Karpas-422 (cell line): ENCODE measurements at regions not wholly inside any gene's neighbourhood (a gene's known extent, or its start where the extent isn't known, plus 50 kb on each side); places are given as distances from the start of the nearest gene placed in this dataset.

Source experiments
- DNase-seq: peaks from one replicate; pipeline ENCODE4 v3.0.0-alpha.2; 2015
- H2AFZ ChIP-seq: fragments of 200-600 bp; sonication (generic); 2 replicates; pipeline ENCODE4 v1.6.1; 2014; ENCODE audit warnings: antibody characterized with exemption, low read length, mixed read lengths
- H3K27ac ChIP-seq: fragments of 200-600 bp; sonication (generic); 2 replicates; pipeline ENCODE4 v1.5.1; 2014; ENCODE audit warnings: mild to moderate bottlenecking, low read length, moderate library complexity
- H3K27me3 ChIP-seq: fragments of 200-600 bp; sonication (generic); 2 replicates; pipeline ENCODE4 v1.6.1; 2014; ENCODE audit warnings: low read length, mixed read lengths
- H3K36me3 ChIP-seq: fragments of 200-600 bp; sonication (generic); 2 replicates; pipeline ENCODE4 v1.6.1; 2014; ENCODE audit warnings: low read length, mixed read lengths; ENCODE audit not compliant: insufficient read depth
- H3K4me1 ChIP-seq: fragments of 200-600 bp; sonication (generic); 2 replicates; pipeline ENCODE4 v1.6.1; 2014; ENCODE audit warnings: mild to moderate bottlenecking, low read length, mixed read lengths
- H3K4me2 ChIP-seq: fragments of 200-600 bp; sonication (generic); 2 replicates; pipeline ENCODE4 v1.6.1; 2014; ENCODE audit warnings: low read length, low read depth, mild to moderate bottlenecking; ENCODE audit not compliant: poor library complexity, severe bottlenecking
- H3K4me3 ChIP-seq: fragments of 200-600 bp; sonication (generic); 2 replicates; pipeline ENCODE4 v1.5.1; 2014; ENCODE audit warnings: mild to moderate bottlenecking, antibody characterized with exemption, low read length, mixed read lengths
- H3K79me2 ChIP-seq: fragments of 200-600 bp; sonication (generic); 2 replicates; pipeline ENCODE4 v1.6.1; 2014; ENCODE audit warnings: mild to moderate bottlenecking, low read length, mixed read lengths
- H3K9ac ChIP-seq: fragments of 200-600 bp; sonication (generic); 2 replicates; pipeline ENCODE4 v1.6.0; 2014; ENCODE audit warnings: low read length
- H3K9me2 ChIP-seq: fragments of 200-600 bp; sonication (generic), shearing (Covaris generic); replicated peaks from 2 replicates; pipeline ENCODE4 v1.6.0; 2014; ENCODE audit warnings: mild to moderate bottlenecking, low read length, moderate library complexity; ENCODE audit not compliant: insufficient read depth
- H3K9me3 ChIP-seq: fragments of 300-700, 200-600 bp; sonication (generic); 2 replicates; pipeline ENCODE4 v1.6.1; 2014; ENCODE audit warnings: low read length, mixed read lengths
- H4K20me1 ChIP-seq: fragments of 200-600 bp; sonication (generic); 2 replicates; pipeline ENCODE4 v1.6.1; 2014; ENCODE audit warnings: mild to moderate bottlenecking, antibody characterized with exemption, low read length, low read depth; ENCODE audit not compliant: insufficient read depth

- Histone ChIP-seq H4K20me1 (no peaks in the 10 kb centered on the region), H3K9ac (no peak overlapping the region), H3K79me2 (no peaks in the 10 kb centered on the region), H3K36me3 (no peaks in the 10 kb centered on the region), H3K27me3 (no peaks in the 10 kb centered on the region), H3K4me3 (no peak overlapping the region), H3K27ac (no peak overlapping the region), H3K4me1 (no peaks in the 10 kb centered on the region), H2AFZ (no peak overlapping the region), H3K9me2 (no peaks in the 10 kb centered on the region), H3K4me2 (no peak overlapping the region), H3K9me3 (peaks cover 31% of the 10 kb centered on the region)
- no peak for DNase-seq
These were observed 447.4 kb downstream of the GABRB3 start for GRCh38 chr15:26325495-26325894.

DNA sequence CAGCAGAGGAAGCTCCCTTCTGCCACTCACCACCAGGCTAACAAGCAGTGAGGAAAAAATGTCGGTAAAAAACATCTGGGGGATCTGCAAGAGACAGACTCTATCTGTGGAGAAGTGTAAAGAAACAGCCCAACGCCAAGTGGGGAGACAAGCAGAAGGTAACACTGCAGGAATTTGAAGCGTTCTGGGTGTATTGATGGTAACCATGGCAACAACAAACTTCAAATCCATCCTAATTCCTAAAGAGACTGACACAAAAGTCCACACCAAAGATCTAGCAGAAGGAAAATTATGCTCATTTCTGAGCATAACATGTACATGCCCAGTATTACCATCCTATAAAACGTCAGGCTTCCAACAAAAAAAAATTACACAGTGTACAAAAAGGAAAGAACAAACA lies 449.3 kb downstream of the GABRB3 start:
- no peak for DNase-seq
- Histone ChIP-seq H3K27ac (no peak overlapping the region), H4K20me1 (no peaks in the 10 kb centered on the region), H3K4me2 (no peak overlapping the region), H3K9me2 (no peaks in the 10 kb centered on the region), H3K79me2 (no peaks in the 10 kb centered on the region), H2AFZ (no peak overlapping the region), H3K4me3 (no peak overlapping the region), H3K9me3 (peaks cover 30% of the 10 kb centered on the region), H3K27me3 (no peaks in the 10 kb centered on the region), H3K4me1 (no peaks in the 10 kb centered on the region), H3K9ac (no peak overlapping the region), H3K36me3 (no peaks in the 10 kb centered on the region)

DNA sequence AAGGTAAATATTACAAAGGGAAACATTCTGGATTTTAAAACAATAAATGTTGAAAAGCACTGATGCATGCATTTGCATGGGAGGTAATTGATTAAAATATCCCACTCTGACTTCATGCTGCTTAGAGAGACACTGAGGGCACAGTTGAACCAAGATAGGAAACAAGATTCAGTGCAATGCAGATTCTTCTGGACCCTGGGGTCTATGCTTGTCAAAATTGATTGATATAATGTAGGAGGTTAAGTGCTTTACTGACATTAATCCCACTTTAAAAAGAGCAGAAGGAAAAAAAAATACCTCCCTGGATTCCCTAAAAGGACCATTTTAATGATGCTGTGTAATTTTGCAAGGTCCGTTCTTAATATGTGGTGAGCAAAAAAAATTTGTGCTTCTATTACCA lies 454.2 kb downstream of the GABRB3 start:
- H3K27me3 ChIP-seq = no peaks in the 10 kb centered on the region
- DNase-seq = no peak
- H3K4me2 ChIP-seq = no peak overlapping the region
- H4K20me1 ChIP-seq = no peaks in the 10 kb centered on the region
- no peaks in the 10 kb centered on the region for H3K9me2 ChIP-seq
- no peak overlapping the region for H3K9ac ChIP-seq
- no peaks in the 10 kb centered on the region for H3K36me3 ChIP-seq
- no peaks in the 10 kb centered on the region for H3K79me2 ChIP-seq
- no peak overlapping the region for H3K27ac ChIP-seq
- H3K4me1 ChIP-seq = no peaks in the 10 kb centered on the region
- H2AFZ ChIP-seq = no peak overlapping the region
- no peak overlapping the region for H3K4me3 ChIP-seq
- peaks cover 29% of the 10 kb centered on the region for H3K9me3 ChIP-seq

GRCh38 chr15:26314577-26314976 lies 451.4 kb upstream of the ATP10A start:
- H3K9me3 ChIP-seq = peaks cover 32% of the 10 kb centered on the region
- H3K27me3 ChIP-seq = no peaks in the 10 kb centered on the region
- no peak overlapping the region for H3K9ac ChIP-seq
- no peaks in the 10 kb centered on the region for H3K36me3 ChIP-seq
- H3K4me3 ChIP-seq = no peak overlapping the region
- H2AFZ ChIP-seq = no peak overlapping the region
- no peaks in the 10 kb centered on the region for H3K9me2 ChIP-seq
- H3K4me1 ChIP-seq = no peaks in the 10 kb centered on the region
- no peaks in the 10 kb centered on the region for H4K20me1 ChIP-seq
- H3K27ac ChIP-seq = no peak overlapping the region
- no peaks in the 10 kb centered on the region for H3K79me2 ChIP-seq
- H3K4me2 ChIP-seq = no peak overlapping the region
- DNase-seq = no peak

- no peaks in the 10 kb centered on the region for H3K36me3 ChIP-seq
- H2AFZ ChIP-seq = no peak overlapping the region
- no peaks in the 10 kb centered on the region for H3K9me2 ChIP-seq
- H3K9me3 ChIP-seq = peaks cover 29% of the 10 kb centered on the region
- no peak for DNase-seq
- H3K27ac ChIP-seq = no peak overlapping the region
- H3K9ac ChIP-seq = no peak overlapping the region
- H3K4me1 ChIP-seq = no peaks in the 10 kb centered on the region
- H4K20me1 ChIP-seq = no peaks in the 10 kb centered on the region
- H3K4me2 ChIP-seq = no peak overlapping the region
- H3K4me3 ChIP-seq = no peak overlapping the region
- no peaks in the 10 kb centered on the region for H3K27me3 ChIP-seq
- H3K79me2 ChIP-seq = no peaks in the 10 kb centered on the region
These were observed 448.6 kb upstream of the ATP10A start for GRCh38 chr15:26311710-26312236.

- Histone ChIP-seq H3K4me2 (no peak overlapping the region), H3K9ac (no peak overlapping the region), H3K27ac (no peak overlapping the region), H3K9me3 (peaks cover 24% of the 10 kb centered on the region), H3K4me1 (no peaks in the 10 kb centered on the region), H3K9me2 (no peaks in the 10 kb centered on the region), H3K79me2 (no peaks in the 10 kb centered on the region), H3K36me3 (no peaks in the 10 kb centered on the region), H4K20me1 (no peaks in the 10 kb centered on the region), H3K4me3 (no peak overlapping the region), H3K27me3 (no peaks in the 10 kb centered on the region), H2AFZ (no peak overlapping the region)
- DNase-seq = no peak
These were observed 435.6 kb upstream of the ATP10A start for GRCh38 chr15:26298659-26299170.

DNA sequence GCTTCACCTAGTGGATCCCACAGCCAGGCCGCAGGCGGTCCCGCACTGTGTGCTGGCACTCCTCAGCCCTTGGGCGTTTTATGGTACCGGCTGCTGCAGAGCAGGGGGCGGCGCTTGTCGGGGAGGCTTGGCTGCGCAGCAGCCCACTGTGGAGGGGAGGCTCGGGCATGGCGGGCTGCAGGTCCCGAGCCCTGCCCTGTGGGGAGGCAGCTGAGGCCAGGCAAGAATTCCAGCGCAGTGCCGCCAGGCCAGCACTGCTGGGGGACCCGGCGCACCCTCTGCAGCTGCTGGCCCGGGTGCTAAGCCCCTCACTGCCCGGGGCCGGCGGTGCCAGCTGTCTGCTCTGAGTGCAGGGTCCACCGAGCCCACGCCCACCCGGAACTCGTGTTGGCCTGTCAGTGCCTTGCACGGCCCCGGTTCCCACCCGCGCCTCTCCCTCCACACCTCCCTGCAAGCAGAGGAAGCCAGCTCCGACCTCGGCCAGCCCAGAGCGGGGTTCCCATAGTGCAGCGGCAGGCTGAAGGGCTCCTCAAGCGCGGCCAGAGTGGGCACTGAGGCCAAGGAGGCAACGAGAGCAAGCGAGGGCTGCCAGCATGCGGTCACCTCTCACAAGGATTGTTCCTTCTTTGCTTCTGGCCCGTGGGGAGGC lies 435.0 kb upstream of the ATP10A start:
- H3K9me2 ChIP-seq = no peaks in the 10 kb centered on the region
- peaks cover 24% of the 10 kb centered on the region for H3K9me3 ChIP-seq
- no peak for DNase-seq
- H3K27me3 ChIP-seq = no peaks in the 10 kb centered on the region
- H2AFZ ChIP-seq = no peak overlapping the region
- H3K4me2 ChIP-seq = no peak overlapping the region
- H3K36me3 ChIP-seq = no peaks in the 10 kb centered on the region
- no peaks in the 10 kb centered on the region for H4K20me1 ChIP-seq
- H3K4me1 ChIP-seq = no peaks in the 10 kb centered on the region
- no peak overlapping the region for H3K9ac ChIP-seq
- H3K27ac ChIP-seq = no peak overlapping the region
- H3K79me2 ChIP-seq = no peaks in the 10 kb centered on the region
- no peak overlapping the region for H3K4me3 ChIP-seq

GRCh38 chr15:26295336-26296085 lies 432.4 kb upstream of the ATP10A start:
- Histone ChIP-seq H3K9me3 (peaks cover 21% of the 10 kb centered on the region), H3K27ac (no peak overlapping the region), H3K79me2 (no peaks in the 10 kb centered on the region), H3K4me3 (no peak overlapping the region), H3K27me3 (no peaks in the 10 kb centered on the region), H3K4me1 (no peaks in the 10 kb centered on the region), H2AFZ (no peak overlapping the region), H3K36me3 (no peaks in the 10 kb centered on the region), H3K4me2 (no peak overlapping the region), H4K20me1 (no peaks in the 10 kb centered on the region), H3K9me2 (no peaks in the 10 kb centered on the region), H3K9ac (no peak overlapping the region)
- no peak for DNase-seq
